Activated CD8-positive, alpha-beta T cell treated with anti-CD3 and anti-CD28 coated beads, Interleukin-2, amount 10 ng/mL, durations not matched to agents 7 days and 5 days (primary cell): ENCODE measurements at regions not wholly inside any gene's neighbourhood (a gene's known extent, or its start where the extent isn't known, plus 50 kb on each side); places are given as distances from the start of the nearest gene placed in this dataset.

Source experiments
- ATAC-seq: fragments of 150-1000 bp; cut with Tn5 transposase; one replicate; pipeline ENCODE4 v1.10.0; 2021; ENCODE audit warnings: moderate library complexity
- CTCF ChIA-PET: fragments of 350-600 bp; sonication (Branson Sonifier 250); formaldehyde crosslinking; loops from one replicate; lab custom pipeline; 2021; ENCODE audit warnings: antibody characterized with exemption; lab: Charles Lee
- POLR2A ChIA-PET: fragments of 350-600 bp; sonication (Branson Sonifier 250); formaldehyde crosslinking; loops from one replicate; lab custom pipeline; 2021; ENCODE audit warnings: antibody characterized with exemption; lab: Charles Lee
- DNase-seq: peaks from one replicate; pipeline ENCODE4 v3.0.0-alpha.2; 2020
- H3K27ac Mint-ChIP-seq: one replicate; pipeline ENCODE4 v1.8.0; 2021; ENCODE audit warnings: mild to moderate bottlenecking, mixed read lengths
- H3K27me3 Mint-ChIP-seq: one replicate; pipeline ENCODE4 v1.8.0; 2021; ENCODE audit warnings: low read depth, mixed read lengths
- H3K36me3 Mint-ChIP-seq: one replicate; pipeline ENCODE4 v1.8.0; 2021; ENCODE audit warnings: low read depth, mixed read lengths
- H3K4me1 Mint-ChIP-seq: one replicate; pipeline ENCODE4 v1.8.0; 2021; ENCODE audit warnings: low read depth, mixed read lengths
- H3K4me3 Mint-ChIP-seq: one replicate; pipeline ENCODE4 v1.8.0; 2021; ENCODE audit warnings: mild to moderate bottlenecking, mixed read lengths
- H3K9me3 Mint-ChIP-seq: one replicate; pipeline ENCODE4 v1.8.0; 2022; ENCODE audit warnings: mixed read lengths; ENCODE audit not compliant: insufficient read depth

- Mint-ChIP-seq H3K9me3 (no peaks in the 10 kb centered on the region), H3K4me1 (peaks cover 2% of the 10 kb centered on the region), H3K36me3 (no peaks in the 10 kb centered on the region), H3K27ac (no peak overlapping the region), H3K4me3 (no peak overlapping the region), H3K27me3 (no peaks in the 10 kb centered on the region)
- no peak for ATAC-seq
- ChIA-PET POLR2A (no interaction called here), CTCF (no interaction called here)
- DNase-seq = no peak
Measured at GRCh38 chrX:39642071-39642470, 455.7 kb downstream of the BCOR start.

DNA sequence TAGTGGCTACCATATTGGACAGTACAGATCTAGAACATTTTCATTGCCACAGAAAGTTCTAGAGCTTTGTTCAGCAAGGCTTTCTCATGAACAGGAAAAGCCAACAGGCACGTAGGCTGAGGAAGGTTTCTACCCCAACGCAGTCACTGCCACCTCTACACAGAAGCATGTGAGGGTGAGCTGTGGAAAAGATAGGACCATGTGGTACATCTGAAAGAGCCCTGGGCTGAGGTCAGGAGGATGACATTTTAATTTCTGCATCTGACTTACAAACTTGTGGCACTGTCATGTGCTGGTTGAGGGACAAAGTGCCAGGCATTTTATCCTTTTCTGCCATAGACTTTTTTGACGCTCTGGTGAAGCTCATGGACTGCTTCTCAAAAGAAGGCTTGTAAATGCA lies 454.2 kb downstream of the BCOR start:
- ATAC-seq (no peak), DNase-seq (no peak)
- ChIA-PET CTCF (no interaction called here), POLR2A (no interaction called here)
- Mint-ChIP-seq H3K9me3 (no peaks in the 10 kb centered on the region), H3K36me3 (no peaks in the 10 kb centered on the region), H3K4me1 (peaks cover 2% of the 10 kb centered on the region), H3K27me3 (no peaks in the 10 kb centered on the region), H3K27ac (no peak overlapping the region), H3K4me3 (no peak overlapping the region)

DNA sequence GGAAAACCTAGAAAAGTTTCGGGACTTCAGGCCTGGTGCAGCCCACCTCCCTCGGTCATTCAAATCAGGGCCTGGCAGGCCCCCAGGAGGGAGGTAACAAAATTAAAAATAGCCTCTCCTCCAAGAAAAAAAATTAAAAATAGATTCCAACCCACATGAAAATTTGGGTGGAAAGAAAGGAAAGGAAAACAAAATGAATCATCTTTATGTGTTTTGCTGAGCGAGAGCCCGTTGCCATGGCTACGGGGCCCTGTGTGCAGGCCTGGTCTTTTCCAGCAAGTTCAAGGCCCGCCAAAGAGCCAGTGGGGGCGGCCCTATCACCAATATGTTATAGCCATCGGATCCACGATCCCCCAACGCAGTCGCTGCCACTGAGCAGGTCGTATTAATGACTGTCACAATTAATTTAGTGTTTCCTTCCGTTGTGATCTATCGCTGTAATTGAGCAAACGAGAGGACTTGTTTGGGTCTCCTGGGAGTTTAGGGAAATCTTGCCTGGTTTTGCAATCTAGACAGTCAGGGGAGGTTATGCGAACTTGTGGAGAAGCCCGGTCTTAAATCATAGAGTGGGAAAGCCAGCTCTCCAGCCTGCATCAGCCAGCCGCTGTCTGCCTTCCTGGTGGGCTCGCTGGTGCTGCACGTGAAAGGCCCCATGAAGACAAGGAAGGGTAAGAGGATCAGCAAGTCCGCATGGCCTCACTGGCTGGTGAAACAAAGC lies 452.4 kb downstream of the BCOR start:
- Mint-ChIP-seq H3K27ac (no peak overlapping the region), H3K4me3 (no peak overlapping the region), H3K4me1 (peaks cover 2% of the 10 kb centered on the region), H3K27me3 (no peaks in the 10 kb centered on the region), H3K36me3 (no peaks in the 10 kb centered on the region), H3K9me3 (no peaks in the 10 kb centered on the region)
- ATAC-seq (no peak), DNase-seq (no peak)
- ChIA-PET POLR2A (no interaction called here), CTCF (no interaction called here)

GRCh38 chrX:39648548-39649254 lies 449.1 kb downstream of the BCOR start:
- H3K4me3 Mint-ChIP-seq = no peak overlapping the region
- H3K27ac Mint-ChIP-seq = no peak overlapping the region

DNA sequence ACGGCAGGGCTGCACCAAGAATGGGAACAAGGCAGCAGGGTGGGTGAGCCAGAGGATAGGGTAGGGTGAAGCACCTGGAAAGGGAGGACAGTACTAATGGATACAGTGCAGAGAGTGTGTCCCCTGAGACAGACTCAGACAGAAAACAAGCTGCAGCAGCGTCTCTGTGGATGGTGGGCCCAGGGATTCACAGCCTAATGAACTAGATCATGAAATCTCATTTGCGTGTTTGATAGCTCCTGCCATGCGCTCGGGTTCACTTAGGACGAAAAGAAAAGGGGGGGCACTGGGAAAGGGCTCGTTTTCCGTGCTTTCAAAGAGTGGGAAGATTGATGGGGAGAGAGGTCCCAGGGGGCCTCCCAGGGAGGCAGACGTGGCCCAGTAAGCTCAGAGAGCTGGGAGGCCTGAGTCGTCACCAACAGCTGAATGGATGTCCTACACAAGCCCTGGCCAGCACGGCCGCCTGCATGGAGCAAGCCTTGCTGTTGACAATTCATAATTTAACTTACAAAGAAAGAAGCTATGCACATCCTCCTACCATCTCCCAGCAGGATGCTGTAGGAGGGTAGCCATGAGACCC lies 446.9 kb downstream of the BCOR start:
- DNase-seq (no peak), ATAC-seq (no peak)
- Mint-ChIP-seq H3K4me1 (no peaks in the 10 kb centered on the region), H3K36me3 (no peaks in the 10 kb centered on the region), H3K9me3 (no peaks in the 10 kb centered on the region), H3K27me3 (peaks cover 5% of the 10 kb centered on the region), H3K4me3 (no peak overlapping the region), H3K27ac (no peak overlapping the region)
- POLR2A ChIA-PET = no interaction called here
- CTCF ChIA-PET = no interaction called here

More at GRCh38 chrX:39648548-39649254, 449.1 kb downstream of the BCOR start:
- no peaks in the 10 kb centered on the region for H3K27me3 Mint-ChIP-seq
- CTCF ChIA-PET = no interaction called here
- H3K9me3 Mint-ChIP-seq = no peaks in the 10 kb centered on the region
- no peaks in the 10 kb centered on the region for H3K4me1 Mint-ChIP-seq
- POLR2A ChIA-PET = no interaction called here
- DNase-seq (no peak), ATAC-seq (no peak)
- no peaks in the 10 kb centered on the region for H3K36me3 Mint-ChIP-seq

DNA sequence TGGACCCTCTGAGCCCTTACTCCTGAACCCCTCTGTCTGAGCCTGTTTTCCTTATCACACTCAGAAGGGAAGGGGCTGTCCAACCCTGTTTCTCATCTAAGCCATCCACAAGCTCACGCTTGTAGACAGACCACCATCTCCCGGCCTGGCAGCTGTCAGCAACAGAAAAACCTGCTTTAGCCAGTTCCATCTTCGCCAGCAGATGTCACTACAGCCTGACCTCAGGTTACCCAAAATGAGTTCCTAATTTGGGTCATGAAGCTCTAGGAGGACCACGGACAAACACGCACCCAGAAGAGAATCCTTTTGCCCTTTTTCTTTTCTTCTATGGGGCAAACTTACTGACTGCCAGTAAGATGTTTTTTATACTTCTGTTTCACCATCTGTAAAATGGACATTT lies 445.4 kb downstream of the BCOR start:
- Mint-ChIP-seq H3K4me1 (no peaks in the 10 kb centered on the region), H3K4me3 (no peak overlapping the region), H3K9me3 (no peaks in the 10 kb centered on the region), H3K27me3 (peaks cover 5% of the 10 kb centered on the region), H3K27ac (no peak overlapping the region), H3K36me3 (no peaks in the 10 kb centered on the region)
- ATAC-seq (no peak), DNase-seq (peak; percentile 21)
- CTCF ChIA-PET = interaction anchor here (1.0 to 1.7 kb wide), 2 partner anchors 10 to 79 kb away, joined by 3 to 5 read pairs; no protein-coding TSS in a partner anchor
- POLR2A ChIA-PET = no interaction called here

DNA sequence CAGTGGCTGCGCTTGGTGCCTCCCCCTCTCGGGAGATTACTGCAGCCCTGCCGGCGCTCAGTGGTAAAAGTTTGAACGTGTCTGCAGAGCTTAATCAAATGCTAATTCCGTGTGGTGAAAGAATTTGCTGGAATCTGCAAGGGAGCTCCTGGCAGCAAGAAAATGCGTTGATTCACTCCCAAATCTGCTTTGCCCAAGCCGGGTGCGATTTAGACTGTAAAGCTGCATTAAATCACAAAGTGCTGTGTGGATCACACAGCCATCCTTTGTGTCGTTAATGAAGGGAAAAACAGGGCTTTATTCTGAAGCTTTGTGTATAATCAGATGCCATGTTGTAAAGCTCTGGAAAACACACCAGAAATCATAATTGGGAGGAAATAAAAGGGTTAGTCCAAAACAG lies 444.1 kb downstream of the BCOR start:
- DNase-seq = no peak
- ChIA-PET POLR2A (no interaction called here), CTCF (interaction anchor here (1.0 kb wide), 1 partner anchor 77 kb away, joined by 4 read pairs; no protein-coding TSS in a partner anchor)
- H3K4me3 Mint-ChIP-seq = no peak overlapping the region
- no peaks in the 10 kb centered on the region for H3K4me1 Mint-ChIP-seq
- no peak for ATAC-seq
- no peaks in the 10 kb centered on the region for H3K9me3 Mint-ChIP-seq
- peaks cover 5% of the 10 kb centered on the region for H3K27me3 Mint-ChIP-seq
- no peaks in the 10 kb centered on the region for H3K36me3 Mint-ChIP-seq
- no peak overlapping the region for H3K27ac Mint-ChIP-seq

DNA sequence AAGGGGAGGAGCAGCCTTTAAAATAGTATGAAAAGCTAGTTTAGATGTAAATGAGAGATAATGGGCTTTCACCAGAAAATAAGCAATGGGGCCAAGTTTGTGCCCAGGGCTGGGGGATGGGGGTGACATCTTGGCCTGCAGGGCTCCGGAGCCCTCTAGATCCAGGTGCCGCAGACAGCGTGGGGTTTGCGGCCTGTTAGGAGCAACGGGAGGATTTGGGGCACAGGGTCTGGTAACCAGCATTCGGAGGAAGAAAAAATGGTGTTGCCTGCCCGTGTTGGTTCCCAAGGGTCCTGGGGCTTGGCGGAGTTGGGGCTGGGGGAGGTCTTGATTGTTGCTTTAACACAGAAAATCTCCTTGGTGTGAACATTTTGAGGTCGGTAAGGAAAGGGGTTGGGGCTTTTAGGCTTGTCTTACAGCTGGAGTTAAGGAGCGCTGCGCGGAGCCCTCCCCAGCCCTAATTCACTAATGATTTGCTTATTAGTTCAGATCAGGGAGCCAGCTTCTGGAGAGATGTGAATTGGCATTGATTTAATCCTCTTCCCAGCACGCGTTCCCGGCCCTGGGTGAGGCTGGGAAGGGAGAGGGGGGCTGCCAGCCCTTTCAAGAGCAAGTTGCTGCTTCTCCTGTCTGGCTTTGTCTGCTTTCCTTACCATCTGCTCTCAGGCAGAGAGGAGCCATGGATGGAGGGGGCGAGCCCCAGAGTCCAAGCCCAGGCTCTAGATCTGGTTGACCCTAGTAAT lies 443.4 kb downstream of the BCOR start:
- no peaks in the 10 kb centered on the region for H3K9me3 Mint-ChIP-seq
- H3K4me3 Mint-ChIP-seq = no peak overlapping the region
- DNase-seq (no peak), ATAC-seq (no peak)
- no peak overlapping the region for H3K27ac Mint-ChIP-seq
- ChIA-PET CTCF (interaction anchor here (1.0 kb wide), 1 partner anchor 76 kb away, joined by 4 read pairs; no protein-coding TSS in a partner anchor), POLR2A (no interaction called here)
- peaks cover 5% of the 10 kb centered on the region for H3K27me3 Mint-ChIP-seq
- no peaks in the 10 kb centered on the region for H3K36me3 Mint-ChIP-seq
- no peaks in the 10 kb centered on the region for H3K4me1 Mint-ChIP-seq

- no peak for DNase-seq
- no peak for ATAC-seq
- POLR2A ChIA-PET = no interaction called here
- Mint-ChIP-seq H3K9me3 (no peaks in the 10 kb centered on the region), H3K36me3 (no peaks in the 10 kb centered on the region), H3K27ac (no peak overlapping the region), H3K4me1 (no peaks in the 10 kb centered on the region), H3K4me3 (no peak overlapping the region), H3K27me3 (peaks cover 5% of the 10 kb centered on the region)
- CTCF ChIA-PET = no interaction called here
Measured at GRCh38 chrX:39654952-39655351, 442.8 kb downstream of the BCOR start.

- CTCF ChIA-PET = no interaction called here
- POLR2A ChIA-PET = no interaction called here
- Mint-ChIP-seq H3K27me3 (no peaks in the 10 kb centered on the region), H3K4me3 (no peak overlapping the region), H3K9me3 (no peaks in the 10 kb centered on the region), H3K27ac (no peak overlapping the region), H3K4me1 (no peaks in the 10 kb centered on the region), H3K36me3 (no peaks in the 10 kb centered on the region)
- DNase-seq (no peak), ATAC-seq (no peak)
Measured at GRCh38 chrX:39661116-39661907, 436.4 kb downstream of the BCOR start.

DNA sequence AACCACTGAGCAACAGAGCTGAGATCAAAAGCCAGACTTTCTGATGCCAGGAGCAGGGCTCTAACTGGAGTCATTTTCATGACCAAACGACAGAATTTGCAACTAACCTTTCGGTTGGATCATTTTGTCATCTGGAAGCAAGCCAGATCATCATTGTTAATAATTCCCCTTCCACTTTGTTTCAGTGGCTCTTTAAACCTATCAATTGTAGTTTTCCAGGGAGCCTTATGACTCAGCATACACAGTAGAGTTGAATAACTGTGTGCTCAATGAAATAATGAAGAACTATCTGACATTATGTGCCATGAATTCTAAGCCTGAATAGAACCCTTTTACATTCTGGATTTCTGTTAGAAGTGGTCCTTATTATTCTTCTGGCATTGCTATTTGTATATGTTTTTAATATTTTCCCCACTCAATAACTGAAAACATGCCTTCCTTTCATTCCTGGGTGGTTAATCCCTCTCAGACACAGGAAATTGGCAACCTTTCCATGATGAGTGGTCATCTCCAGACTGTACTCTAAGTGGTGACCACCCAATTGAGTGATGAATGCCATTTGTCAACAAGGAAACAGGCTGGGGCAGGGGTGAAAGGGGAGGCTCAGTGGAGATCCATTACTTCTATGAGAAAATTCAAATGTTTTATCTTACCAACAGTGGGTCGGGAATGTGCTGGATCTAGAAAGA lies 431.8 kb downstream of the BCOR start:
- POLR2A ChIA-PET = no interaction called here
- Mint-ChIP-seq H3K9me3 (no peaks in the 10 kb centered on the region), H3K36me3 (no peaks in the 10 kb centered on the region), H3K27me3 (no peaks in the 10 kb centered on the region), H3K4me1 (no peaks in the 10 kb centered on the region), H3K27ac (no peak overlapping the region), H3K4me3 (no peak overlapping the region)
- ATAC-seq (no peak), DNase-seq (no peak)
- CTCF ChIA-PET = no interaction called here
